H1 (cell line): ENCODE measurements at regions not wholly inside any gene's neighbourhood (a gene's known extent, or its start where the extent isn't known, plus 50 kb on each side); places are given as distances from the start of the nearest gene placed in this dataset.
A peak's percentile ranks its signal among the peaks of the same experiment; 100 is the strongest.

Experiments used
- CTCF ChIA-PET: fragments of 300-600 bp; sonication (Branson Sonifier 250); formaldehyde crosslinking; loops from one replicate; lab custom pipeline; 2021; ENCODE audit not compliant: partially characterized antibody; lab: Charles Lee
- POLR2A ChIA-PET: fragments of 300-600 bp; sonication (Branson Sonifier 250); formaldehyde crosslinking; loops from one replicate; lab custom pipeline; 2021; ENCODE audit warnings: inconsistent platforms; ENCODE audit not compliant: partially characterized antibody; lab: Charles Lee
- DNase-seq, 2 experiments: peaks; one replicate each; pipeline versions ENCODE4 v3.0.0 to v3.0.0-alpha.2; 2010 to 2022; ENCODE audit warnings: low spot score in 2 of 2, low read depth in 1 of 2, mixed read lengths in 1 of 2
- FAIRE-seq: peaks from 2 replicates; lab custom pipeline; 2011; peaks lifted over from hg19 to GRCh38; lab: Jason Lieb, UNC
- H2AFZ ChIP-seq: 2 replicates; pipeline ENCODE4 v1.8.1; 2012; ENCODE audit warnings: low read length, inconsistent platforms
- H2AK5ac ChIP-seq: 2 replicates; pipeline ENCODE4 v1.6.1; 2013; ENCODE audit warnings: low read depth, low read length
- H2BK120ac ChIP-seq: replicated peaks from 2 replicates; pipeline ENCODE3; 2013; ENCODE audit warnings: low read depth, low read length, inconsistent platforms
- H2BK12ac ChIP-seq: 2 replicates; pipeline ENCODE4 v1.6.1; 2013; ENCODE audit warnings: low read depth, low read length
- H2BK15ac ChIP-seq: 2 replicates; pipeline ENCODE4 v1.6.1; 2013; ENCODE audit warnings: low read length
- H2BK20ac ChIP-seq: 2 replicates; pipeline ENCODE4 v1.6.1; 2013; ENCODE audit warnings: low read length
- H2BK5ac ChIP-seq: 2 replicates; pipeline ENCODE4 v1.6.1; 2013; ENCODE audit warnings: low read depth, low read length
- H3K14ac ChIP-seq: 2 replicates; pipeline ENCODE4 v1.6.1; 2013; ENCODE audit warnings: inconsistent platforms; ENCODE audit not compliant: insufficient read length
- H3K18ac ChIP-seq: 2 replicates; pipeline ENCODE4 v1.6.1; 2013; ENCODE audit warnings: low read length; ENCODE audit errors: extremely low read depth
- H3K23ac ChIP-seq: 2 replicates; pipeline ENCODE4 v1.6.1; 2013; ENCODE audit warnings: inconsistent platforms; ENCODE audit not compliant: insufficient read length
- H3K23me2 ChIP-seq: 2 replicates; pipeline ENCODE4 v1.6.1; 2013; ENCODE audit warnings: low read depth, low read length
- H3K27ac ChIP-seq: 2 replicates; pipeline ENCODE4 v1.6.1; 2011; ENCODE audit warnings: low read depth, low read length, inconsistent platforms
- H3K27me3 ChIP-seq, 4 experiments: replicated peaks in 1 of 4; 1 replicate in 1 of 4; 2 replicates in 3 of 4; pipeline versions ENCODE4 v1.6.1 to v1.8.1; 2011 to 2013; ENCODE audit warnings: low read length in 3 of 4, mild to moderate bottlenecking in 3 of 4, inconsistent platforms in 2 of 4, mixed read lengths in 2 of 4, moderate library complexity in 1 of 4; ENCODE audit not compliant: control insufficient read depth in 3 of 4, insufficient read depth in 3 of 4; ENCODE audit errors: extremely low read depth in 1 of 4
- H3K36me3 ChIP-seq, 4 experiments: 2 replicates each; pipeline versions ENCODE4 v1.6.1 to v1.8.1; 2011 to 2013; ENCODE audit warnings: mild to moderate bottlenecking in 4 of 4, low read length in 3 of 4, moderate library complexity in 2 of 4, control low read depth in 1 of 4, inconsistent platforms in 1 of 4; ENCODE audit not compliant: insufficient read depth in 4 of 4, control insufficient read depth in 2 of 4
- H3K4ac ChIP-seq: replicated peaks from 2 replicates; pipeline ENCODE3; 2013; ENCODE audit warnings: low read length, low read depth, mixed read lengths, inconsistent platforms; ENCODE audit not compliant: insufficient read length
- H3K4me1 ChIP-seq, 4 experiments: replicated peaks in 1 of 4; 1 replicate in 1 of 4; 2 replicates in 3 of 4; pipeline versions ENCODE4 v1.6.1 to v1.8.1; 2011 to 2013; ENCODE audit warnings: low read length in 3 of 4, inconsistent platforms in 2 of 4, mixed read lengths in 1 of 4; ENCODE audit not compliant: insufficient read depth in 4 of 4, control insufficient read depth in 3 of 4
- H3K4me2 ChIP-seq, 2 experiments: 2 replicates each; pipeline versions ENCODE4 v1.6.1 to v1.8.1; 2011 to 2013; ENCODE audit warnings: low read depth in 2 of 2, low read length in 2 of 2, control low read depth in 1 of 2, inconsistent platforms in 1 of 2, mild to moderate bottlenecking in 1 of 2; ENCODE audit not compliant: insufficient read depth in 1 of 2
- H3K4me3 ChIP-seq, 4 experiments: fragments of 200-600, 300-600 bp in 1 of 4; sonication (generic), shearing (Covaris generic), sonication (Bioruptor Twin) in 1 of 4; 2 replicates each; pipeline versions ENCODE4 v1.5.1 to v1.8.1; 2011 to 2016; ENCODE audit warnings: low read length in 4 of 4, low read depth in 3 of 4, control low read depth in 2 of 4, inconsistent platforms in 2 of 4, mild to moderate bottlenecking in 2 of 4, mixed read lengths in 1 of 4, moderate library complexity in 1 of 4; ENCODE audit not compliant: insufficient read depth in 2 of 4; ENCODE audit errors: extremely low read depth in 1 of 4
- H3K56ac ChIP-seq: replicated peaks from 2 replicates; pipeline ENCODE3; 2013; ENCODE audit warnings: low read depth, mild to moderate bottlenecking, mixed read lengths, low read length, inconsistent platforms; ENCODE audit not compliant: insufficient read length
- H3K79me1 ChIP-seq: 2 replicates; pipeline ENCODE4 v1.6.1; 2013; ENCODE audit warnings: low read depth, low read length, control low read depth
- H3K79me2 ChIP-seq, 2 experiments: 2 replicates each; pipeline versions ENCODE4 v1.6.1 to v1.8.1; 2012 to 2013; ENCODE audit warnings: low read length in 2 of 2, mild to moderate bottlenecking in 2 of 2, inconsistent platforms in 1 of 2; ENCODE audit not compliant: insufficient read depth in 2 of 2, control insufficient read depth in 1 of 2
- H3K9ac ChIP-seq, 4 experiments: replicated peaks in 1 of 4; 1 replicate in 1 of 4; 2 replicates in 3 of 4; pipeline versions ENCODE4 v1.6.1 to v1.8.1; 2011 to 2013; ENCODE audit warnings: low read depth in 3 of 4, low read length in 3 of 4, control low read depth in 2 of 4, mild to moderate bottlenecking in 2 of 4, moderate library complexity in 2 of 4, inconsistent platforms in 1 of 4; ENCODE audit errors: extremely low read depth in 1 of 4
- H3K9me3 ChIP-seq, 2 experiments: 2 replicates each; pipeline versions ENCODE4 v1.6.1 to v1.8.1; 2012 to 2013; ENCODE audit warnings: mild to moderate bottlenecking in 2 of 2, moderate library complexity in 2 of 2, control low read depth in 1 of 2, inconsistent platforms in 1 of 2, low read depth in 1 of 2, low read length in 1 of 2, mixed read lengths in 1 of 2; ENCODE audit not compliant: insufficient read depth in 2 of 2
- H4K20me1 ChIP-seq, 2 experiments: replicated peaks in 1 of 2; 2 replicates each; pipeline versions ENCODE3 to v1.8.1; 2011 to 2013; ENCODE audit warnings: inconsistent platforms in 2 of 2, low read length in 2 of 2, mild to moderate bottlenecking in 1 of 2; ENCODE audit not compliant: insufficient read depth in 2 of 2, control insufficient read depth in 1 of 2
- H4K5ac ChIP-seq: 2 replicates; pipeline ENCODE4 v1.6.1; 2013; ENCODE audit warnings: low read length, low read depth, mixed read lengths, inconsistent platforms; ENCODE audit not compliant: insufficient read length
- H4K8ac ChIP-seq: 2 replicates; pipeline ENCODE4 v1.8.0; 2013; ENCODE audit warnings: mild to moderate bottlenecking, moderate library complexity, low read length, inconsistent platforms; ENCODE audit not compliant: insufficient read depth; ENCODE audit errors: extremely low read depth
- H4K91ac ChIP-seq: replicated peaks from 2 replicates; pipeline ENCODE3; 2013; ENCODE audit warnings: low read length, mixed read lengths, inconsistent platforms; ENCODE audit not compliant: insufficient read length
- ATF2 ChIP-seq: IDR thresholded peaks from 2 replicates; pipeline ENCODE4 v1.6.1; 2012; ENCODE audit warnings: low read length, inconsistent platforms
- ATF3 ChIP-seq: IDR thresholded peaks from 2 replicates; pipeline ENCODE4 v1.6.1; 2011; ENCODE audit warnings: low read depth, mild to moderate bottlenecking, low read length; ENCODE audit not compliant: insufficient read depth
- BRCA1 ChIP-seq: IDR thresholded peaks from 2 replicates; pipeline ENCODE4 v1.6.1; 2012; ENCODE audit warnings: low read depth, low read length, improper control_type of control experiment
- CHD1 ChIP-seq: IDR thresholded peaks from 2 replicates; pipeline ENCODE4 v1.6.1; 2012; ENCODE audit warnings: low read depth, low read length, improper control_type of control experiment
- EGR1 ChIP-seq: IDR thresholded peaks from 2 replicates; pipeline ENCODE4 v1.6.1; 2011; ENCODE audit warnings: low read depth, low read length, borderline replicate concordance
- EZH2 ChIP-seq: fragments of 200-600 bp; sonication (generic); IDR thresholded peaks from 2 replicates; pipeline ENCODE4 v1.7.1; 2012; ENCODE audit warnings: low read depth, mild to moderate bottlenecking, moderate library complexity, low read length, inconsistent platforms; ENCODE audit not compliant: severe bottlenecking
- GABPA ChIP-seq: IDR thresholded peaks from 2 replicates; pipeline ENCODE4 v1.6.1; 2011; ENCODE audit warnings: mild to moderate bottlenecking, low read length, moderate library complexity, borderline replicate concordance; ENCODE audit not compliant: insufficient read depth
- HDAC2 ChIP-seq, 2 experiments: fragments of 300-600 bp in 1 of 2; sonication (generic) in 1 of 2; IDR thresholded peaks; 2 replicates each; pipeline ENCODE4 v1.6.1; 2011 to 2012; ENCODE audit warnings: low read depth in 2 of 2, low read length in 2 of 2, mild to moderate bottlenecking in 2 of 2, moderate library complexity in 2 of 2, borderline replicate concordance in 1 of 2, inconsistent platforms in 1 of 2
- JUND ChIP-seq: IDR thresholded peaks from 2 replicates; pipeline ENCODE4 v1.6.1; 2011; ENCODE audit warnings: mild to moderate bottlenecking, improper control_type of control experiment, low read length
- RNF2 ChIP-seq: fragments of 200-900, 300-1000 bp; sonication (generic); IDR thresholded peaks from 2 replicates; pipeline ENCODE4 v1.7.1; 2016; ENCODE audit warnings: borderline replicate concordance, low read depth, mild to moderate bottlenecking, antibody characterized with exemption, low read length; ENCODE audit not compliant: poor library complexity, severe bottlenecking; ENCODE audit errors: missing control alignments
- TBP ChIP-seq: IDR thresholded peaks from 2 replicates; pipeline ENCODE4 v1.6.1; 2011; ENCODE audit warnings: low read depth, low read length, improper control_type of control experiment
- WGBS, 2 experiments: shearing (Covaris generic) in 1 of 2; methylation state at CpG; one replicate each; pipeline versions ENCODE4 v1.1.6 to v1.1.7; 2013 to 2015; ENCODE audit warnings: low lambda C conversion rate in 2 of 2, mixed read lengths in 2 of 2, inconsistent platforms in 1 of 2, low coverage in 1 of 2, missing lambda C conversion rate in 1 of 2; ENCODE audit not compliant: insufficient replicate concordance in 2 of 2, insufficient coverage in 1 of 2, insufficient read length in 1 of 2; ENCODE audit errors: extremely low coverage in 1 of 2, missing lambda C conversion rate in 1 of 2; 5-methylcytosine and 5-hydroxymethylcytosine counted together

DNA sequence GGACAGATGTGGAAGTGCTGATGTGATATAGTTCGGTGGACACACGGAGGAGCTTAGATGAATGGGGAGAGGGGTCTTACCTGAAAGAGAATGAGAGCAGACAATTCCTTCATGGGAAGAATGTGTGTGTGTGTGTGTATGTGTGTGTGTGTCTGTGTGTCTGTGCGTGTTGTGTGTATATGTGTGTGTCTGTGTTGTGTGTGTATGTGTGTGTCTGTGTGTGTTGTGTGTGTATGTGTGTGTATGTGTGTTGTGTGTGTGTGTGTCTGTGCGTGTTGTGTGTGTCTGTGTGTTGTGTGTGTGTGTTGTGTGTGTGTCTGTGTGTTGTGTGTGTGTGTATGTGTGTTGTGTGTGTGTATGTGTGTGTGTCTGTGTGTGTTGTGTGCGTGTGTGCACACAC is 104.2 kb downstream of the FAM204A start:
- H3K4me1 ChIP-seq, result no peaks in the 10 kb centered on the region
- no peak overlapping the region for H4K5ac ChIP-seq
- H3K9me3 ChIP-seq, result no peaks in the 10 kb centered on the region
- H2AFZ ChIP-seq, result no peak overlapping the region
- no peak overlapping the region for H3K18ac ChIP-seq
- peak overlapping the region; percentile 74 for H3K56ac ChIP-seq
- CTCF ChIA-PET, result interaction anchor here (0.6 to 1.5 kb wide), 6 partner anchors 19 to 700 kb away, joined by 3 to 4 read pairs (median 4); no protein-coding TSS in a partner anchor
- H2BK12ac ChIP-seq, result no peak overlapping the region
- H3K4me2 ChIP-seq, result no peak overlapping the region
- no peak overlapping the region for H3K14ac ChIP-seq
- no peak overlapping the region for H4K8ac ChIP-seq
- no peak overlapping the region for H2BK20ac ChIP-seq
- H4K91ac ChIP-seq, result peak overlapping the region; percentile 56
- H3K23me2 ChIP-seq, result peaks cover 4% of the 10 kb centered on the region; the same call in 1 of the 2 replicates
- no peak overlapping the region for H3K27ac ChIP-seq
- no peaks in the 10 kb centered on the region for H3K79me1 ChIP-seq
- no peaks in the 10 kb centered on the region for H3K79me2 ChIP-seq
- WGBS, 2 experiments, result 97% methylated on average over 5 of the region's 5 CpGs; no CpG with 5 or more reads in 1 of the 2 experiments
- H2BK120ac ChIP-seq, result no peak overlapping the region
- H3K9ac ChIP-seq, result no peak overlapping the region
- peak overlapping the region; percentile 67; the same call in 1 of the 2 replicates for H2BK15ac ChIP-seq
- peaks cover 0 to 2% of the 10 kb centered on the region in 2 experiments for H4K20me1 ChIP-seq
- H3K23ac ChIP-seq, result no peak overlapping the region
- H3K36me3 ChIP-seq, result no peaks in the 10 kb centered on the region
- no peak overlapping the region for H3K4me3 ChIP-seq
- DNase-seq (no peak), FAIRE-seq (no peak)
- POLR2A ChIA-PET, result no interaction called here
- H3K4ac ChIP-seq, result no peak overlapping the region
- no peak overlapping the region for H2AK5ac ChIP-seq
- peaks cover 0 to 10% (median 4%) of the 10 kb centered on the region in 4 experiments; a peak in 5 of 7 replicates for H3K27me3 ChIP-seq
- H2BK5ac ChIP-seq, result no peak overlapping the region
- TF ChIP-seq CHD1, result no peak
- no peak for TF ChIP-seq GABPA
- TF ChIP-seq ATF3, result no peak
- TF ChIP-seq RNF2, result no peak
- TF ChIP-seq JUND, result no peak
- TF ChIP-seq EGR1, result no peak
- TF ChIP-seq EZH2, result no peak
- TF ChIP-seq BRCA1, result no peak
- no peak for TF ChIP-seq TBP
- TF ChIP-seq HDAC2 (IDR thresholded peaks at IDR 0.05; ENCODE audit: borderline replicate concordance in 1 of 2, low read depth in 2 of 2, low read length in 2 of 2), result no peak
- no peak for TF ChIP-seq ATF2
